Chondrocyte (in vitro differentiated cells): ENCODE measurements at regions not wholly inside any gene's neighbourhood (a gene's known extent, or its start where the extent isn't known, plus 50 kb on each side); places are given as distances from the start of the nearest gene placed in this dataset.

Source experiments
- DNase-seq: peaks from one replicate; pipeline ENCODE4 v3.0.0; 2021; ENCODE audit warnings: mixed read lengths, low spot score
- H3K27ac Mint-ChIP-seq: one replicate; pipeline ENCODE4 v1.8.0; 2021; ENCODE audit warnings: mild to moderate bottlenecking, moderate library complexity, mixed read lengths; ENCODE audit not compliant: unreplicated experiment
- H3K27me3 Mint-ChIP-seq: 2 replicates; pipeline ENCODE4 v1.8.0; 2021; ENCODE audit warnings: low read depth, mixed read lengths
- H3K36me3 Mint-ChIP-seq: 2 replicates; pipeline ENCODE4 v1.8.0; 2021; ENCODE audit warnings: low read depth, mixed read lengths
- H3K4me1 Mint-ChIP-seq: 2 replicates; pipeline ENCODE4 v1.8.0; 2021; ENCODE audit warnings: low read depth, mild to moderate bottlenecking, mixed read lengths
- H3K4me3 Mint-ChIP-seq: one replicate; pipeline ENCODE4 v1.8.0; 2021; ENCODE audit warnings: mild to moderate bottlenecking, moderate library complexity, mixed read lengths; ENCODE audit not compliant: unreplicated experiment
- H3K9me3 Mint-ChIP-seq: 2 replicates; pipeline ENCODE4 v1.8.0; 2021; ENCODE audit warnings: low read depth, mixed read lengths
- CTCF ChIP-seq: fragments of 200-600 bp; sonication (generic); IDR thresholded peaks from 2 replicates; pipeline ENCODE4 v1.5.0; 2021; ENCODE audit warnings: antibody characterized with exemption, mild to moderate bottlenecking, moderate library complexity

- Mint-ChIP-seq H3K36me3 (no peaks in the 10 kb centered on the region), H3K4me1 (no peaks in the 10 kb centered on the region), H3K4me3 (no peak overlapping the region), H3K9me3 (peaks cover 19% of the 10 kb centered on the region), H3K27me3 (no peaks in the 10 kb centered on the region), H3K27ac (no peak overlapping the region)
- DNase-seq = no peak
- no peak for TF ChIP-seq CTCF
These were observed 596.7 kb downstream of the GABRG1 start for GRCh38 chr4:45527160-45527559.

GRCh38 chr4:45518832-45519231, 605.0 kb downstream of the GABRG1 start:
- Mint-ChIP-seq H3K9me3 (peaks cover 7% of the 10 kb centered on the region), H3K36me3 (no peaks in the 10 kb centered on the region), H3K27me3 (no peaks in the 10 kb centered on the region), H3K4me3 (no peak overlapping the region), H3K27ac (no peak overlapping the region), H3K4me1 (no peaks in the 10 kb centered on the region)
- no peak for DNase-seq
- TF ChIP-seq CTCF = no peak

GRCh38 chr4:45502471-45502870, 621.4 kb downstream of the GABRG1 start:
- H3K27ac Mint-ChIP-seq = no peak overlapping the region
- H3K4me3 Mint-ChIP-seq = no peak overlapping the region
- no peaks in the 10 kb centered on the region for H3K9me3 Mint-ChIP-seq
- H3K27me3 Mint-ChIP-seq = peaks cover 3% of the 10 kb centered on the region
- no peaks in the 10 kb centered on the region for H3K36me3 Mint-ChIP-seq
- no peak for DNase-seq
- no peak for TF ChIP-seq CTCF
- no peaks in the 10 kb centered on the region for H3K4me1 Mint-ChIP-seq

- H3K4me3 Mint-ChIP-seq = no peak overlapping the region
- no peaks in the 10 kb centered on the region for H3K9me3 Mint-ChIP-seq
- no peak overlapping the region for H3K27ac Mint-ChIP-seq
- peaks cover 2% of the 10 kb centered on the region for H3K27me3 Mint-ChIP-seq
- DNase-seq = no peak
- no peaks in the 10 kb centered on the region for H3K4me1 Mint-ChIP-seq
- no peaks in the 10 kb centered on the region for H3K36me3 Mint-ChIP-seq
- no peak for TF ChIP-seq CTCF
These were observed 639.1 kb downstream of the GABRG1 start for GRCh38 chr4:45484740-45485139.

- H3K27me3 Mint-ChIP-seq = peaks cover 2% of the 10 kb centered on the region
- no peaks in the 10 kb centered on the region for H3K9me3 Mint-ChIP-seq
- no peaks in the 10 kb centered on the region for H3K4me1 Mint-ChIP-seq
- no peaks in the 10 kb centered on the region for H3K36me3 Mint-ChIP-seq
- H3K4me3 Mint-ChIP-seq = no peak overlapping the region
- no peak for DNase-seq
- H3K27ac Mint-ChIP-seq = no peak overlapping the region
- TF ChIP-seq CTCF = no peak
These were observed 641.5 kb downstream of the GABRG1 start for GRCh38 chr4:45482346-45482745.
